Calu3 (cell line): ENCODE measurements at regions not wholly inside any gene's neighbourhood (a gene's known extent, or its start where the extent isn't known, plus 50 kb on each side); places are given as distances from the start of the nearest gene placed in this dataset.

ENCODE experiments used
- BruUV-seq: library from RNA; stranded (reverse); fragments of 400-500 nt; replicated peaks from 2 replicates; lab custom pipeline; 2021; lab: Mats Ljungman, UMichigan
- CTCF ChIA-PET: fragments of 300-600 bp; sonication (Branson Sonifier 250); formaldehyde crosslinking; loops from one replicate; lab custom pipeline; 2022; ENCODE audit warnings: antibody characterized with exemption; lab: Charles Lee
- DNase-seq: peaks from one replicate; pipeline ENCODE4 v3.0.0; 2022
- H3K27ac Mint-ChIP-seq: one replicate; pipeline ENCODE4 v1.8.0; 2022; ENCODE audit warnings: mixed read lengths; ENCODE audit not compliant: unreplicated experiment
- H3K27me3 Mint-ChIP-seq: one replicate; pipeline ENCODE4 v1.8.0; 2022; ENCODE audit warnings: mixed read lengths; ENCODE audit not compliant: unreplicated experiment
- H3K36me3 Mint-ChIP-seq: one replicate; pipeline ENCODE4 v1.8.0; 2022; ENCODE audit warnings: mild to moderate bottlenecking, moderate library complexity, mixed read lengths; ENCODE audit not compliant: insufficient read depth, unreplicated experiment
- H3K4me1 Mint-ChIP-seq: one replicate; pipeline ENCODE4 v1.8.0; 2022; ENCODE audit warnings: mild to moderate bottlenecking, low read depth, mixed read lengths; ENCODE audit not compliant: unreplicated experiment
- H3K4me3 Mint-ChIP-seq: one replicate; pipeline ENCODE4 v1.8.0; 2022; ENCODE audit warnings: mild to moderate bottlenecking, low read depth, moderate library complexity, mixed read lengths; ENCODE audit not compliant: unreplicated experiment
- H3K9me3 Mint-ChIP-seq: one replicate; pipeline ENCODE4 v1.8.0; 2022; ENCODE audit warnings: low read depth, mixed read lengths; ENCODE audit not compliant: unreplicated experiment
- CTCF ChIP-seq: fragments of 200-600 bp; IDR thresholded peaks from one replicate; pipeline ENCODE4 v1.8.0; 2022; ENCODE audit warnings: antibody characterized with exemption; ENCODE audit not compliant: unreplicated experiment
- intact Hi-C: fragments of 100-400 bp; cut with micrococcal nuclease; formaldehyde crosslinking; loops from one replicate; pipeline ENCODE4 v1.10.0; 2022; ENCODE audit not compliant: unreplicated experiment

GRCh38 chr10:29720149-29720548 is 85.4 kb upstream of the SVIL start:
- no peak for TF ChIP-seq CTCF
- CTCF ChIA-PET = no interaction called here
- H3K36me3 Mint-ChIP-seq = peaks cover 43% of the 10 kb centered on the region
- H3K9me3 Mint-ChIP-seq = peaks cover 6% of the 10 kb centered on the region
- intact Hi-C loops = no loop called here
- no TSS peak for BruUV-seq
- no peaks in the 10 kb centered on the region for H3K27me3 Mint-ChIP-seq
- peaks cover 34% of the 10 kb centered on the region for H3K4me1 Mint-ChIP-seq
- no peak overlapping the region for H3K4me3 Mint-ChIP-seq
- no peak overlapping the region for H3K27ac Mint-ChIP-seq
- DNase-seq = no peak

GRCh38 chr10:29719281-29719675 is 84.5 kb upstream of the SVIL start:
- Mint-ChIP-seq H3K36me3 (peaks cover 45% of the 10 kb centered on the region), H3K27ac (no peak overlapping the region), H3K27me3 (no peaks in the 10 kb centered on the region), H3K9me3 (peaks cover 6% of the 10 kb centered on the region), H3K4me1 (peaks cover 33% of the 10 kb centered on the region), H3K4me3 (no peak overlapping the region)
- intact Hi-C loops = no loop called here
- TF ChIP-seq CTCF = no peak
- no peak for DNase-seq
- CTCF ChIA-PET = interaction anchor here (0.6 kb wide), 1 partner anchor 26 kb away, joined by 4 read pairs; no protein-coding TSS in a partner anchor
- BruUV-seq = no TSS peak

GRCh38 chr10:29715296-29715695 is 80.5 kb upstream of the SVIL start:
- Mint-ChIP-seq H3K4me1 (peaks cover 39% of the 10 kb centered on the region), H3K9me3 (peaks cover 6% of the 10 kb centered on the region), H3K27ac (no peak overlapping the region), H3K36me3 (peaks cover 61% of the 10 kb centered on the region), H3K27me3 (no peaks in the 10 kb centered on the region), H3K4me3 (no peak overlapping the region)
- CTCF ChIA-PET = no interaction called here
- DNase-seq = no peak
- intact Hi-C loops = no loop called here
- no TSS peak for BruUV-seq
- TF ChIP-seq CTCF = no peak

GRCh38 chr10:29714096-29714874 is 79.5 kb upstream of the SVIL start:
- intact Hi-C loops = no loop called here
- no TSS peak for BruUV-seq
- Mint-ChIP-seq H3K27ac (no peak overlapping the region), H3K36me3 (peaks cover 63% of the 10 kb centered on the region), H3K9me3 (peaks cover 1% of the 10 kb centered on the region), H3K4me1 (peaks cover 39% of the 10 kb centered on the region), H3K4me3 (no peak overlapping the region), H3K27me3 (no peaks in the 10 kb centered on the region)
- CTCF ChIA-PET = interaction anchor here (0.7 to 0.9 kb wide), 2 partner anchors 13 to 113 kb away, joined by 4 to 5 read pairs; no protein-coding TSS in a partner anchor
- no peak for DNase-seq
- TF ChIP-seq CTCF = no peak
